ENCODE measurements at regions not wholly inside any gene's neighbourhood (a gene's known extent, or its start where the extent isn't known, plus 50 kb on each side); places are given as distances from the start of the nearest gene placed in this dataset.

DNA sequence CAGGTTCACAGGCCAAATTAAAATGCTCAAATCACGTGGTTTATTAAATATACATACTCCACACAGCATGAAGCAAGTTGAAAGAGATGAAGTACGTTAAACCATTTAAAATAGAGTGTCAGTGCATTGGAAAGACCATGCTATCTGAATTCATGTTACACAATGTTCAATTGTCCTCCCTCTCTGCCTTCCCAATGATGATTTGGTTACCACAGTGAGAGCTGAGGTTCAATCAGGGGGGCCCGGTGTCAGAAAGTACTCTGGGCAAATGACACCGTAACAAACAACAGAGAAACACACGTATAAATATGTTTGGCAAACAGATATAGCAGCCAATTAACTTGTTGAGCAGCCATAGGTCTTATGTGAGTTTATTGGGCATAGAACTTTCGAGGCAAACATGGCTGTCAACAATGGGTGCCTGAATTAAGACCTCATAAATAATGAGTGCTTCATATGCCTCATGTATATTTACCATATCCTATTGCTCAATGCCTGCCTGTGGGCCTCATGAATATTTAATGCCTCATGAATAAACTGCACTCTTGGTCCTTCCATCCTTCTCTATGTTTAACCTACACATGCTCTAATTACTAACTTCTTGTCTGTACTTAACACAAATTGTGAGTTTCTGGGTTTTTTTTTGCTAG, 641.5 kb downstream of the PLOD2 start:
- TF ChIP-seq POLR2AphosphoS5 (IDR thresholded peaks at IDR 0.05; ENCODE audit: low read depth, low read length): no peak
- no peak for TF ChIP-seq POLR2A (IDR thresholded peaks at IDR 0.05; ENCODE audit: low read depth, low read length)
